ENCODE measurements at regions not wholly inside any gene's neighbourhood (a gene's known extent, or its start where the extent isn't known, plus 50 kb on each side); places are given as distances from the start of the nearest gene placed in this dataset.

GRCh38 chr13:80469853-80470381 is 129.0 kb upstream of the SPRY2 start:
- H3K9me3 ChIP-seq (ENCODE audit: control insufficient read depth in 4 of 4, low read length in 3 of 4), result no peaks in the 10 kb centered on the region
- H3K9ac ChIP-seq (ENCODE audit: low read depth in 1 of 2, low read length in 2 of 2), result no peak overlapping the region
- no peak overlapping the region for H3K4me3 ChIP-seq (ENCODE audit: low read depth in 1 of 3, low read length in 3 of 3)
- H3K4me1 ChIP-seq (ENCODE audit: control insufficient read depth in 4 of 4, insufficient read depth in 4 of 4, low read length in 3 of 4), result peaks cover 9 to 25% (median 15%) of the 10 kb centered on the region in 4 donors
- no peaks in the 10 kb centered on the region for H3K27me3 ChIP-seq (ENCODE audit: control insufficient read depth in 4 of 4, insufficient read depth in 4 of 4, low read length in 3 of 4)
- 80% methylated on average over 3 of the region's 3 CpGs for WGBS
- TF ChIP-seq ZBTB33 (IDR thresholded peaks at IDR 0.05) (no peak), NR2F2 (IDR thresholded peaks at IDR 0.05) (peak; percentile 97), EGR1 (IDR thresholded peaks at IDR 0.05; ENCODE audit: low read depth in 2 of 2) (no peak), ATF3 (IDR thresholded peaks at IDR 0.05) (peak; percentile 67), RXRA (IDR thresholded peaks at IDR 0.05) (peak; percentile 64 to 70), SP1 (IDR thresholded peaks at IDR 0.05) (peak; percentile 73), JUND (IDR thresholded peaks at IDR 0.05) (peak; percentile 74 to 92), YY1 (IDR thresholded peaks at IDR 0.05) (peak; percentile 12), RAD21 (IDR thresholded peaks at IDR 0.05) (peak in 1 of 2 donors; percentile 10)
- peak overlapping the region; percentile 36 to 62 for H3K27ac ChIP-seq (ENCODE audit: low read depth in 1 of 2, low read length in 2 of 2)
- no peak for DNase-seq (ENCODE audit: low spot score)
- no peaks in the 10 kb centered on the region for H3K36me3 ChIP-seq (ENCODE audit: control insufficient read depth in 4 of 4, insufficient read depth in 3 of 4, low read depth in 1 of 4, low read length in 3 of 4)

- Histone ChIP-seq H3K9ac (ENCODE audit: low read depth in 1 of 2, low read length in 2 of 2) (no peak overlapping the region), H3K27ac (ENCODE audit: low read depth in 1 of 2, low read length in 2 of 2) (peak overlapping the region; percentile 36 to 62), H3K36me3 (ENCODE audit: control insufficient read depth in 4 of 4, insufficient read depth in 3 of 4, low read depth in 1 of 4, low read length in 3 of 4) (no peaks in the 10 kb centered on the region), H3K9me3 (ENCODE audit: control insufficient read depth in 4 of 4, low read length in 3 of 4) (no peaks in the 10 kb centered on the region), H3K4me3 (ENCODE audit: low read depth in 1 of 3, low read length in 3 of 3) (no peak overlapping the region), H3K4me1 (ENCODE audit: control insufficient read depth in 4 of 4, insufficient read depth in 4 of 4, low read length in 3 of 4) (peaks cover 7 to 30% (median 21%) of the 10 kb centered on the region in 4 donors), H3K27me3 (ENCODE audit: control insufficient read depth in 4 of 4, insufficient read depth in 4 of 4, low read length in 3 of 4) (no peaks in the 10 kb centered on the region)
- WGBS, result 67% methylated on average over 6 of the region's 6 CpGs
- TF ChIP-seq ATF3 (IDR thresholded peaks at IDR 0.05) (no peak), MAX (IDR thresholded peaks at IDR 0.05) (peak; percentile 17), HNF4A (conservative IDR thresholded peaks at IDR 0.05) (peak in 1 of 2 donors; percentile 32), RXRA (IDR thresholded peaks at IDR 0.05) (peak in 1 of 2 donors; percentile 25)
- no peak for DNase-seq (ENCODE audit: low spot score)
Observed at GRCh38 chr13:80469105-80469852, 128.4 kb upstream of the SPRY2 start.

- no peak for DNase-seq (ENCODE audit: low spot score)
- peak overlapping the region; percentile 46 to 68 for H3K27ac ChIP-seq (ENCODE audit: low read depth in 1 of 2, low read length in 2 of 2)
- TF ChIP-seq JUND (IDR thresholded peaks at IDR 0.05) (peak in 1 of 2 donors; percentile 65), YY1 (IDR thresholded peaks at IDR 0.05) (peak; percentile 26), GABPA (IDR thresholded peaks at IDR 0.05 in 1 of 2, conservative IDR thresholded peaks at IDR 0.05 in 1 of 2) (no peak), ZBTB33 (IDR thresholded peaks at IDR 0.05) (no peak), RAD21 (IDR thresholded peaks at IDR 0.05) (peak; percentile 27 to 38), NR2F2 (IDR thresholded peaks at IDR 0.05) (no peak), ATF3 (IDR thresholded peaks at IDR 0.05) (no peak), RXRA (IDR thresholded peaks at IDR 0.05) (peak; percentile 49 to 75), HNF4A (conservative IDR thresholded peaks at IDR 0.05) (peak; percentile 62 to 74), REST (IDR thresholded peaks at IDR 0.05) (no peak), HNF4G (IDR thresholded peaks at IDR 0.05) (peak; percentile 15), SP1 (IDR thresholded peaks at IDR 0.05) (peak; percentile 61), EGR1 (IDR thresholded peaks at IDR 0.05; ENCODE audit: low read depth in 2 of 2) (no peak), FOXA1 (IDR thresholded peaks at IDR 0.05) (peak; percentile 43), MAX (IDR thresholded peaks at IDR 0.05) (no peak)
Observed at GRCh38 chr13:80465321-80465720, 124.4 kb upstream of the SPRY2 start.

More at GRCh38 chr13:80465321-80465720, 124.4 kb upstream of the SPRY2 start:
- Histone ChIP-seq H3K36me3 (ENCODE audit: control insufficient read depth in 4 of 4, insufficient read depth in 3 of 4, low read depth in 1 of 4, low read length in 3 of 4) (no peaks in the 10 kb centered on the region), H3K27me3 (ENCODE audit: control insufficient read depth in 4 of 4, insufficient read depth in 4 of 4, low read length in 3 of 4) (no peaks in the 10 kb centered on the region), H3K9ac (ENCODE audit: low read depth in 1 of 2, low read length in 2 of 2) (peak overlapping the region in 1 of 2 donors; percentile 59), H3K9me3 (ENCODE audit: control insufficient read depth in 4 of 4, low read length in 3 of 4) (no peaks in the 10 kb centered on the region), H3K4me3 (ENCODE audit: low read depth in 1 of 3, low read length in 3 of 3) (peak overlapping the region in 1 of 3 donors; percentile 5), H3K4me1 (ENCODE audit: control insufficient read depth in 4 of 4, insufficient read depth in 4 of 4, low read length in 3 of 4) (peaks cover 8 to 34% (median 22%) of the 10 kb centered on the region in 4 donors)
- 29% methylated on average over 2 of the region's 2 CpGs for WGBS
